ENCODE measurements at regions not wholly inside any gene's neighbourhood (a gene's known extent, or its start where the extent isn't known, plus 50 kb on each side); places are given as distances from the start of the nearest gene placed in this dataset.

GRCh38 chr1:55815745-55816455 is 600.7 kb upstream of the USP24 start:
- no peak for TF ChIP-seq CTCF (conservative IDR thresholded peaks at IDR 0.05)
- no peak for TF ChIP-seq EZH2 (IDR thresholded peaks at IDR 0.05; ENCODE audit: low read depth)
